RKO (cell line): ENCODE measurements at regions not wholly inside any gene's neighbourhood (a gene's known extent, or its start where the extent isn't known, plus 50 kb on each side); places are given as distances from the start of the nearest gene placed in this dataset.
"Not testable (repeated sequence)": the region's sequence is repeated elsewhere in the genome, so short reads cannot be mapped to it uniquely, and the experiment has no call there.

Experiments used
- DNase-seq: peaks from one replicate; pipeline ENCODE4 v3.0.0-alpha.2; 2016; ENCODE audit warnings: low spot score

DNA sequence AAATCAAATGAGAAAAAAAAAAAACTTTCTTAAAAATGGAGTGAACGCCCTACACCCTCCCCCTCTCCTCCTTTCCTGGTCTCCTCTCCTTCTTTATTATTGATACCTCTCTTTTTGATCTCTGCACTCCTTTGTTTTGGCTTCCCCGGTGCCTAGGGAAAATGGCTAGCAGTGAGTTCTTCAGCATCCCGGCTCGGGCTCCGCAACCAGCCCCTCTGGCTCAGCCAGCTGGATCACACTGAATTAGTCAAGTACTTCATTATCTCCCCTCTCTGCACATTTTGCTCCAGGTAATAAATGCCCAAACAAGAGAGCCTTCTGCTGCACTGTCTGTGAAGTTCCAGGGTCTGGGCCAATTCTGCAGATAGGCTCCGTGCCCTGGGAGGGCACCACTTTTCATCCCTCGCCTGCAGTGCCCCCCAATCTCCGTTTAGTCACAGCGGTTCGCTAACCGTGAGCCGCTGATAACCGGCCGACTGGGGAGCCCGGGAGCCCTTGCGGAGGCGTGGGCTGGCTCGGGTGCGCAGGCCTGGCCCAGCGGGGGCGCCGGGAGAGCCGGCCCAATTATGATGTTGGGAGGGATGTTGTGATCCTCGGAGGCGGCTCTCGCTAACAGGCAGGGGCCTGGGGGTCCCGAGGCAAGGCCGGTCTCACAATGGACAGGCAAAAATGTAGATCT, 301.9 kb downstream of the TFAP2A start:
- DNase-seq: no peak

DNA sequence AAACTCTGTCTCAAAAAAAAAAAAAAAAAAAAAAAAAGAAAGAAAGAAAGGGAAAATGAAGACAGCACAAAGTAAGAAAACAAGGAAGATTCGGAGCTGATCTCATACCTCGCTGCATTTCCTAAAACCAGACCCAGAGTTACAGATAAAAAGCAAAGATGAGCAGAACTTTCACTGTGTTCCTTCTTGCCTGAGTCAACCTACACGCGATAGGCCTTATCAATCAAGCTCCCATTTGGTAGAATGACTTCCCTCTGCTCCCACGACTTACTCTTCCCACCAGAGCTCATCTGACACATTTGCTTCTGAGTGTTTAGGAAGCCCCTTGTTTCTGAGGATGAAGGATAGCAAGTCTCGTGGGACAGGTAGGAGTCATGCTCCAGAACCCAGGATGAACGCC, 302.9 kb downstream of the TFAP2A start:
- no peak for DNase-seq

DNA sequence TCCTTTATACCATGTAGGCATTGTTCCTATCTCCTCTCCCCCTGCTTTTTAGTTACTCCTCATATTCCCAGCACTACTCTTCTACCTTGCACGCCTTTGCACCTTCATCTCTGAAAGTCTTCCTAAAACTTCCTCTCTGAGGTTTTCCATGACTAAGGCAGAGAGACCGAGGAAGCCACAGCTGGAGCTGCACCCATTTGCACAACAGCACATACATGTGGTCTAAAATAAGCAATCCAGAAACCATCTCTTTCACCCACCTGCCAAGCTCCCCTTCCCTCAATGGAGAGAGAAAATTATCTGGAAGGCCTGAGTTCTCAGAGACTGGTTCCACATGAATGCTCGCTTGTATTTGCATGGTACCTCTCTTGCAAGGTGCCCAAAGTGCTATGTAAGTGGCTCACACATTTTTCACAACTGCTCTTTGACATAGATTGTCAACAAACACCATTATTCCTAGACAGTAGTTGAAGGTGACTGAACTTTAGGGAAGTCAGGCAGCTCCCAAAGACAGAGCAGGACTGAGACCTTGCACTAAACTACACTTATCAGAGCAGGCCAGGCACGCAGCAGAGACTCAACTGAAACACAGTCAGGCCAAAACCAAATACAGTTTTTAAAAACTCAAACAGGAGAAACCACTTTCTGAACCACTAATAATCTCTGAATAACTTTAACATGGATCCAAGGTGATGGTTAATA, 313.2 kb downstream of the TFAP2A start:
- DNase-seq: no peak

DNA sequence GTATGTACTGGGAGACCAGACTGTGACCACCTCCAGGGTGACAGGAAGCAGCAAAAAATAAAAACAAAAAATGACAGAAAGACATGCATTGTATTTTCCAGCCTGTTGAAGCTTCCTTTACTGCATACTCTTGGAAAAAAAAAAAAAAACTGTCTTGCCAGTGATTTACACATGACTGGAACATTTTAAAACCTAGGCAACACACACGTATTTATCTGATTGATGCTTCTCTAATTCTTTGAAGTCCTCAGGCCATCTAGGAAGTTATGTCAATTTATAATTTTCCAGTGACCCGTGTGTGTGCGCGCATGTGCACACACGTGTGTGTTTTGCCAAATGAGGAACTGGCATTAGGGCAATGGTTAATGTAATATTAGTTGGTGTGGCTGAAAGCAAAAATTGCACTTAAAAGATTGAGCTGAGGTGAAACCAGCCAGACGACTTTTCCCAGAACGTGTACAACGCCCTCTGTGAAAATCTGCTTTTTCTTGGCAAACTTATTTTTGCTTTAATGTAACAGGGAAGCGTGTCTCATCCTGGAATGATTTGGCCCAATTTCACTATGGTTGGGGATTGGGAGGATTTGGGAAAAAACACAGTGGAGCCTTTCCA, 315.2 kb downstream of the TFAP2A start:
- DNase-seq: no peak

DNA sequence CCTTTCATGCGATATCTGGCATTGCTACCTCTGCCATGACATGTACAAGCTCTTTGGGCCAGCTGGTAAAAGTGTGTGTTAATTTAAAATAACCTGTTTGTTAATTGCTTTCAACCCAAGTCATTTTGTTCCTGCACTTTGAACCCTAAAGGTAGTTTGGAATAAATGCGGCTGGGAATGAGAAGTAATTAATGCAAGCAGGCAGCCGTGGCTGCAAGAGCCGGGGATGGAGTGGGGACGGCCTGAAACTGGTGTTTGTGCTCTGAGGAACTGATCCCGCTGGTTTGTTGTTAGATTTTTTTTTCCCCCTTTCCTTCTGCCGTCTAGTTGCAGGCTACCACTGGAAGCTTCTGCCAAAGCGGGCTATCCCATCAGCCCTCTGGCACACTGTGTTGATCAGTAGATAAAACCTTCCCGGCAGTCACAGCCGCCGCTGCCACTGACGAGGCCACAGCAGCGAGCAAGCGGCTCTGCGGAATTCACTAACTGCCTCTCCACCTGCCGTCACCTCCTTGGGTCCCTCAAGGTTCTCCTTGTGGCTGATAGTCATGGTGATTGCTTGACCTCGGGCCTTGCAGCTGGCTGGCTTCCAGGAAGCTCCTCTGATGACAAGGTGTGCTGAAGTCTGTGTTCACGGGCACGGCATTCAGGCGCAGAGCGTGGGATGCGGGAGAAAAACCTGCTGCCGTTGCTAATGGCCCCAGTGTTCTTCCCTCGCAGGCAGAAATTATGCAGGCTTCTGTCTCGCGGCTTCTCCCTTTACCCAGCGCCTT, 315.9 kb downstream of the TFAP2A start:
- DNase-seq: no peak

DNA sequence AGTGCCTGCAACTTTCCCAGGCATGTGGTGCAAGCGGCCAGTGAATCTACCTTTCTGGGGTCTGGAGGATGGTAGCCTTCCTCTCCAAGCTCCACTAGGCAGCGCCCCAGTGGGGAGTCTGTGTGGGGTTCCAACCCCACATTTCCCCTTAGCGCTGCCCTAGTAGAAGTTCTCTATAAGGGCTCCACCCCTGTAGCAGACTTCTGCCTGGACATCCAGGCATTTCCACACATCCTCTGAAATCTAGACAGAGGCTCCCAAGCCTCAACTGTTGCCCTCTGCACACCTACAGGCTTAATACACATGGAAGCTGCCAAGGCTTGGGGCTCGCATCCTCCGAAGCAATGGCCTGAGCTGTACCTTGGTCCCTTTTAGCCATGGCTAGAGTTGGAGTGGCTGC, 321.6 kb downstream of the TFAP2A start:
- DNase-seq: no peak

DNA sequence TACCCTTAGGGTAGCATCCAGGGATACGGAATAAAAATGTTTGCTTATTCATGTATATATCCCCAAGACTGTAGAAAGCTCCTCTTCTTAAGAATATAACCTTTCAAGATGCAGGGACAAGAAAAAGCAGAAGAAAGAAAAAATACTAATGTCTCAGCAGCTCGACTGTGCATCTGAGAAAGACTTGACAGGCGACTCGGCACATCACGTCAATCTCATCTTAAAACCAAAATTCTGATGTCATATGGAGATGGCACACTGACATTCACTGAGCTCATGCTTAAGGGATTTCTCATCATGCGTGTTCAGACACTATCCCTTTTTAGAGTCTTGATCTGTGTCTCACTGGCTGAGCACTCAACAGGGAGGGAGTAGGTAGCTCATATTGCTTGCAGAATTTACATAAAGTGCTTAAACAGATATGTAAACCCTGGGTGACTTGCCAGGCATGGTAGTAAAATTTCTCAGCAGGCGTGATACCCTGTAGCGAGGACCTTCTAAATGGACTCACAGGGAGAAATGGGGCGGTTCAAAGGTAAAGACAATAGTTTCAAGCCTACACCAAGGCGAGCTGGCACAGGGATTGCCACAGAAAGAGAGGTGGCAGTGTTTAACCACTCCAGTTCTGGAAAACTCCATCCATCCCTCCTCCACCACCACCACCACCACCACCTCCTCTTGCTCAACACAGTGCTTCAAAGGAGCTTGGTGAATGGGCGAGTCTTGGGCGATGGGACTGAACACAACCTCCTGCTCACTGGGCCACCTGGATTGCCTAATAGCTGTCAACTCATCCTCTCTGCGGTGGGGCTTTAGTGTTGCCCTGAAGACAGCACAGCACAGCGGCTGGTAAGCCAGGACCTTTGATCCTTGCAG, 330.5 kb downstream of the TFAP2A start:
- no peak for DNase-seq

DNA sequence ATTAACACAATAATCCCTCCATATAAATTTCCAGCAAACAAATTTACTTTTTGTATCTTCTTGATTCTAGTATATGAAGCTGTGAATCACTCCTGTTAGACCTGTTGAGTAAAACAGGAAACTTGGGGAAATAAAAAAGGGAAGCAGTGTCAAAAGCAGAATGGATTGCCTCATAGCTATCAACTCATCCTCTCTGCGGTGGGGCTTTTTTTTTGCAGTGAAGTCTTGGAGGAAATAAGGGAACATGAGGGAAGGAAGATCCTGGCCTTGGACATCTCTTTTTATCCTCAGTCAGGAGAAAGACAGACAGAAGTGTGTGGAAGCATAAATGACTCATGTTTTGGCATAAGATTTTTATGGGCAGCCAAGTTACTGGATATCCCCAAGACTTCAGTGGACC, 332.5 kb downstream of the TFAP2A start:
- DNase-seq: no peak

DNA sequence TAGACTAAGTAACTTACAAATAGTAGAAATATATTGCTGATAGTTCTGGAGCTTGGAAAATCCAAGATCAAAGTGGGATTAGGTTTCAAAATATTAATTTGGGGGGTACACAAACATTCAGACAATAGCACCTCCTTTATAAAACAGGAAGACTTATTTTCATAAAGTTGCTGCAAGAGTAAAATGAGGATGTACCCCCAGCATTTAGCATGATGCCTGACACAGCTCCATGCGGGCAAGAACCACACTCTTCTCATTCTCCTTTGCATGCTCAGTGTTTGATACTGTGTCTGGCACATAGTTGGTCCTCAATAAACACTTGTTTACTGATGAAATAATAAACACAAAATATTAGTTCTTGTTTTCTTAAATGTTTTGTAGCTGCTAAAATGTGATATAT, 332.9 kb downstream of the TFAP2A start:
- no peak for DNase-seq

DNA sequence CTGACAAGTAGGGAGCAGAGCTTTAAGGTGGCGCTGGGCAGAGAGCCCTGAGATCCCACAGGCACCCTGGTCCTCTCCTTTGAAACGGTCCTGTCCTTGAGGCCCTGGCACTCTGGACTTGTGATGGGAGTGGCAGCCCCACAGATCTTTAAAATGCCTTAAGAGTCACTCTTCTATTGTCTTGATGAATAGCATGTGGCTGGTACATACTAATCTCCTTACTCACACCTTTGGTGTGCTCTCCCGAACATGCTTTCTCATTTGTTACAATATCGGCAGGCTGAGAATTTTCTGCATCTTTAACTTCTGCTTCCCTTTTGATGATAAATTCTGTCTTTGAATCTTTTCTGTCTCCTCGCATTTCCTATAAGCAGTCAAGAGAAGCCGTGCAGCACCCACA, 333.8 kb downstream of the TFAP2A start:
- no peak for DNase-seq

DNA sequence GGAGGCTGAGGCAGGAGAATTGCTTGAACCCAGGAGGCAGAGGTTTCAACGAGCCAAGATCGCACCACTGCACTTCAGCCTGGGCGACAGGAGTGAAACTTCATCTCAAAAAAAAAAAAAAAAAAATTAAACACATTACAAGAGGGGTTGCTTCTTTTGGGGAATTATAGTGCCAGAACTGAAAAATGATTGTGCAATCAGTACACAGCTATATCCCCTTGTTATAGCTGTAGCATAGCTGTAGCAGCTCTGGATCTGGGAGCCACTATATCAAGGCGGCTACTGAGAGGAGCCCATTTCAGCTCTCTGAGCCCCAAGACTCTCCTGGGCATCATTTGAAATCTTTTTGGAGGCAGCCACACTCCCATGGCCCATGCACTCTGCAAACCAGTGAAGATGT, 334.3 kb downstream of the TFAP2A start:
- no peak for DNase-seq

DNA sequence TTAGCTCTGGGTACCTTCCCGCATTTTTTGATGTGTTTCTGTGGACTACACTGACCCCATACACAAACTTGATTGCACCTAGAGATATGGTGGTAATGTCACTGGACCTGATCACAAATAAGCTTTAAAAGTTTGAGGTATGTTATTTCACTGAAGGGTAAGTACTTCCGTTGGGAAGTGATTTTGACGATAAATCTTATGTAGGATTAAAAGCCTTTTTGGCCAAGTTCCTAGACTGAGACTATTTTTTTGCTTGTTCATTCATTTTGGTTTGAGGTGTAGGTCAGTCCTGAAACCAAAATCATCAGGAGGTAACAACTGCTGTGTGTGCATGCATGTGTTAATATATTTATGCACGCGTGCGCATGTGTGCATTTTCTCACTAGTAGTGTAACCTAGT, 336.3 kb downstream of the TFAP2A start:
- no peak for DNase-seq

DNA sequence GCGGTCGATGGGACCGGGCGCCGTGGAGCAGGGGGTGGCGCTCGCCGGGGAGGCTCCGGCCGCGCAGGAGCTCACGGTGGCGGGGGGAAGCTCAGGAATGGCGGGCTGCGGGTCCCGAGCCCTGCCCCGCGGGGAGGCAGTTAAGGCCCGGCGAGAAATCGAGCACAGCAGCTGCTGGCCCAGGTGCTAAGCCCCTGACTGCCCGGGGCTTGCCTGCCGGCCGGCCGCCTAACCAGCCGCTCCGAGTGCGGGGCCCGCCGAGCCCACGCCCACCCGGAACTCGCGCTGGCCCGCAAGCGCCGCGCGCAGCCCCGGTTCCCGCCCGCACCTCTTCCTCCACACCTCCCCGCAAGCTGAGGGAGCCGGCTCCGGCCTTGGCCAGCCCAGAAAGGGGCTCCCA, 340.1 kb downstream of the TFAP2A start:
- not testable (repeated sequence) for DNase-seq

DNA sequence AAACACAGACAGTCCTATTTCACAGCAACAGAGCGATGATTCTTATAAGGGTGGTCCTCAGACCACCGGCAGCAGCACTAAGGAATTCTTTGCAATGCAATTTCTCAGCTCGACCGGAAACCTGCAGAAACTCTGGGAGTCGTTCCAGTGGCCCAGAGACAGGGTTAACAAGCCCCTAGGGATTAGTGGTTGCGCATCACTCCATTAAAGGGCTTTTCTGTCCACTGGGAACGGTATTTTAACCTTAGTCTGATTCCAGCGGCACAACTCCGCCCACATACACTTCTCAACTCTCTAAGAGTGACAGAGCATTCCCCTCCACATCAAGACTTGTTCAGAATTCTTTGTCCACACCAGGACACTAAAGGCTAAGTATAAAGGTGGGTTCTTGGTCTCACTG, 341.5 kb downstream of the TFAP2A start:
- no peak for DNase-seq

DNA sequence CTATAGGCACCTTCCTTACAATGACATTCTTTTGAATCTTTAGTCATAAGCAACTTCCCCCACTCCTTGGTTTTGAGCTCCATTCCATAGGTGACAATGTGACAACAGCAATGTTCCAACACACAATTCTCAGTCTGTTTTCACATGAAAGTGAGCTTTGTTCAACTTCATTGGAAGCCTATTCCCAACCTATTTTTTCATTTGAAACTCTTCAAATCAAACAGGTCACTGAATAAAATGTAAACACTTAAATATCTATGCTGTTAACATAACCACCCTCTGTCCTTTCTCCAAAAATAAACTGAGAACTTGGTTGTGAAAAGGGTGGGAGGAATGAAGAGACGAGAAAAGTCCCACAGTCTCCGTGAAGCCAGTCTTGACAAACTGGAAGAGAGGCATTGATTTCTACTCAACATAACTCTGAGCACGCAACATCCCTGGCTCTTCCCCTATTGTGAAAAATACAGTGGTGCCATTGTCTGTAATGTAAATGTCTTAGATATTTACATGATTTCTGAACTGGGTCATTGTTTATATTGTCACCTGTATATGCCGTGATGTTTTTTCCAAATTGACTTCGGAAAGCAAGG, 343.1 kb downstream of the TFAP2A start:
- DNase-seq: no peak

DNA sequence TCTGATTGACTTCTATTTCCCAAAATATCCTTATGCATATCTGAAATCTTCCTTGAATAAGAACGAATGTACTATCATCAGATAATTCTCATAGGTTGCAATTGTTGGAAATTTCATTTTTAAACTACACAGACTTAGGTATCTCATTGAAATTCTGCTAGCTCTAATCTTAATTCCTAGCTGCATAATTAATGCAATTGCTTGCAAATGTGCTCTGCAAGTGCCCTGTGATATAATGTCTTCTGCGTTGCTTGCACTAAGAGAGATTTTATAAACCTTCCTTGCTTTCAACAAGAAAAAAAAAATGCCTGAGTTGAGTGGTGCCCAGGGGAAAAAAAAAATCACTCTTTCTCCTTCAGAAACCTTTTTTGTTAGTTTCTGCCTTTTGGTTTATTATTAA, 354.9 kb downstream of the TFAP2A start:
- DNase-seq: no peak

DNA sequence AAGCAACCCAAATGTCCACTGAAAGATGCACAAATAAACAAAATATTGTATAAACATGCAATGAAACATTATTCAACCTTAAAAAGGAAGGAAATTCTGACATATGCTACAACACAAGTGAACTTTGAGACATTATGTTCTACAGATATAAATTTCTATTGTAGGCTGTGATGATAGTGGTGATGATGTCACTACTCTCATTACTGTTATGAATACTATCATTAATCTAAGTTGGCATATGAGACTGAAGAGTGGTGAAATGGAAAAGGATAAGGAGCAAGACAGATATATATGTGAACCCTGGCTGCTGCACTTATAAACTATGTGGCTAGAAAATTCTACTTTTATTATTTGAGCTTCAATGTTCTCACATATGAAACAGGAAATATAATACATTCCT, 360.2 kb downstream of the TFAP2A start:
- no peak for DNase-seq

DNA sequence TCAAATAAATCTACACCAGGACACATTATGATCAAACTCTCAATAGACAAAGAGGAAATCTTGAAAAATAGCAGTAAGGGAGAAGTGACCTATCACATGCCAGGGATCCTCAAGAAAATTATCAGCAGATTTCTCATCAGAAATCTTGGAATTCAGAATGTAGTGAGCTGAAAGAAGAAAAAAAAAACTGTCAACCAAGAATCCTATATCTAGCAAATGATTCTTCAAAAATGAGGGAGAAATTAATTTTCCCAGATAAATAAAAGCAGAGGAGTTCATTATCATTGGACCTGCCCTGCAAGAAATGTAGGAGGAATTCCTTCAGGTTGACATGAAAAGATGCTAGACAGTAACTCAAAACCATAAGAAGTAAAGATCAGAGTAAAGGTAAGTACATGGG, 363.6 kb downstream of the TFAP2A start:
- DNase-seq: no peak

DNA sequence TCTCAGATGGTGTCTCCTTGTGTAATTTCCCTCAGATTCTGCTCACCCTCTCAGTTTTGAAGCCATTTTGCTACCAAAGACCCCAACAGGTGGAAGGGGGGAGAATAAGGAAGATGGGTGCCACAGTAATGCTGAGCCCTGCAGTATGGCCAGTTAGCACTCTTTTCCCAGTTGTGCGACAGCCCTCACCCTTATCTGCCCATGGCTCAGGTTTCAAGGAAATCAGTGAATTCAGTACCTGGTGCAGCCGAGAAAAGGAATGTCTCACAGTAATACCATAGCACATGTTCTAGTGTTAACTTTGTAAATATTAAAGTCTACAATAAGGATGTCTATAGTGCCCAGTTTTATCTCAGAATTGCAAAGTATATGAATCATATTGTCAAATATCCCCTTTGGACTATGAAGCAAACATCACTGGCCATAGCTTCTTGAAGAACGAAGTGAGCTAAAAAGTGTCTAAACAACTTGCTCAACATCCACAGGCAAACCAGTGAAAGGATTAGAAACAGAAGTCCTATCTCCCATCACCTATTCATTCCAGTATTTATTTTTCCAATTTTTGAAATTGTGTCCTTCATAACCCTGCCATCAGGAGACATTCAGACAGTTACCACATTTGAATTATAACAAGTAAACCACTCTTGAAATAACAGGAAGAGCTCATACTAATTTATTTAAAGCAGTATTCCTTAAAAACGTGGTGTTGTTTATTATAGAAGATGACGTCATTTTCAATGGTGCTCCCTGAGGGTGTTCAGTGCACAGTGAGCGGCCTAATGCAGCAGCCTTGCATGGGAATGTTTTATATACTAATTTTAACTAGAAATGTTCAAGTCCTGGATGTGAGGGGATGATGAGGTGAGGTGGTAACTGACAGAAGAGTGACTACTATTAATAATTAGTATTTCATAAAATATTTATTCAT, 366.2 kb downstream of the TFAP2A start:
- no peak for DNase-seq

DNA sequence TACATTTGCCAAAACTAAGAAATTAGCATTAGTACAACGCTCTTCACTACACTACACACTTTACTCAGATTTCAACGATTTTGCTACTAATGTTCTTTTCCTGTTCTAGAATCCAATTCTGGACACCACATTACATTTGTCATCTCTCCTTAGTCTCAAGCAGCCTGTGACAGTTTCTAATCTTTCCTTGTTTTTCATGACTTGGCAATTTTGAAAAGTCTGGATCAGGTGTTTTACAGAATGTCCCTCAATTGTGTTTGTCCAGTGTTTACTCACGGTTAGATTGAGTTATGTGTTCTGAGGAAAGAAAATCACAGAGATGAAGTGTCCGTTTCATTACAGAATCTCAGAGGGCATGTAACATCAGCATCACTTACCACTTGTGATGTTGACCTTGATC, 372.6 kb downstream of the TFAP2A start:
- DNase-seq: no peak
